Kidney epithelial cell (primary cell): ENCODE measurements at regions not wholly inside any gene's neighbourhood (a gene's known extent, or its start where the extent isn't known, plus 50 kb on each side); places are given as distances from the start of the nearest gene placed in this dataset.
A peak's percentile ranks its signal among the peaks of the same experiment; 100 is the strongest.

ENCODE experiments used
- DNase-seq: peaks from one replicate; pipeline ENCODE4 v3.0.0-alpha.2; 2010; ENCODE audit warnings: low read depth
- H3K27me3 ChIP-seq: 2 replicates; pipeline ENCODE4 v1.6.0; 2011; ENCODE audit warnings: low read length; ENCODE audit not compliant: control insufficient read depth, insufficient read depth
- H3K36me3 ChIP-seq: 2 replicates; pipeline ENCODE4 v1.5.1; 2011; ENCODE audit warnings: low read length; ENCODE audit not compliant: control insufficient read depth, insufficient read depth
- H3K4me3 ChIP-seq: 2 replicates; pipeline ENCODE4 v1.5.1; 2011; ENCODE audit warnings: low read depth, mild to moderate bottlenecking, control low read depth, low read length
- TF ChIP-seq, protein P1 (sequence below): IDR thresholded peaks from 2 replicates; pipeline ENCODE4 v1.5.1; 2011; ENCODE audit warnings: mild to moderate bottlenecking, moderate library complexity, low read length, control low read depth, inconsistent platforms; ENCODE audit not compliant: insufficient read depth, poor library complexity, severe bottlenecking

GRCh38 chr4:71941001-71941400 is 90.8 kb upstream of the NPFFR2 start:
- TF ChIP-seq, protein P1, sequence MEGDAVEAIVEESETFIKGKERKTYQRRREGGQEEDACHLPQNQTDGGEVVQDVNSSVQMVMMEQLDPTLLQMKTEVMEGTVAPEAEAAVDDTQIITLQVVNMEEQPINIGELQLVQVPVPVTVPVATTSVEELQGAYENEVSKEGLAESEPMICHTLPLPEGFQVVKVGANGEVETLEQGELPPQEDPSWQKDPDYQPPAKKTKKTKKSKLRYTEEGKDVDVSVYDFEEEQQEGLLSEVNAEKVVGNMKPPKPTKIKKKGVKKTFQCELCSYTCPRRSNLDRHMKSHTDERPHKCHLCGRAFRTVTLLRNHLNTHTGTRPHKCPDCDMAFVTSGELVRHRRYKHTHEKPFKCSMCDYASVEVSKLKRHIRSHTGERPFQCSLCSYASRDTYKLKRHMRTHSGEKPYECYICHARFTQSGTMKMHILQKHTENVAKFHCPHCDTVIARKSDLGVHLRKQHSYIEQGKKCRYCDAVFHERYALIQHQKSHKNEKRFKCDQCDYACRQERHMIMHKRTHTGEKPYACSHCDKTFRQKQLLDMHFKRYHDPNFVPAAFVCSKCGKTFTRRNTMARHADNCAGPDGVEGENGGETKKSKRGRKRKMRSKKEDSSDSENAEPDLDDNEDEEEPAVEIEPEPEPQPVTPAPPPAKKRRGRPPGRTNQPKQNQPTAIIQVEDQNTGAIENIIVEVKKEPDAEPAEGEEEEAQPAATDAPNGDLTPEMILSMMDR: peak; percentile 55
- Histone ChIP-seq H3K36me3 (no peaks in the 10 kb centered on the region), H3K27me3 (no peaks in the 10 kb centered on the region), H3K4me3 (no peak overlapping the region)
- DNase-seq: no peak

GRCh38 chr4:71944956-71945355 is 86.8 kb upstream of the NPFFR2 start:
- no peaks in the 10 kb centered on the region for H3K27me3 ChIP-seq
- H3K4me3 ChIP-seq: no peak overlapping the region
- TF ChIP-seq, protein P1: no peak
- no peak for DNase-seq
- H3K36me3 ChIP-seq: no peaks in the 10 kb centered on the region

GRCh38 chr4:71945791-71946190 is 86.0 kb upstream of the NPFFR2 start:
- no peaks in the 10 kb centered on the region for H3K36me3 ChIP-seq

DNA sequence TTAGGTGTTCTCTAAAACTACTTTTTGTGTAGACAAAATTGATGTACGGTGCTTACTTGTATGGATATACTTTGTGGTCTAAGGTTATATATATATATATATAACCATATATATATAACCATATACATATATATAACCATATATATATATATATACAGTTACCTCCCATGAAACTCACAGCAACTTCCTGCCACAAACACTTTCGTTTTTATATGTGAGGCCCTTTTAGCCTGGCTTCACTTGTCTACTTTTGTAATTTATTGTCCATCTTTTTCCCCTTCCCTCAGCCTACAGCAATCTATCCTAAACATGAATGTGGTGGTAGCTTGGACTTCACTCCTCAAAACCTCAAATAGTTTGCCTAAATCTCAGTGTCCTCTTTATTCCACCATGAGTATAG is 72.8 kb upstream of the NPFFR2 start:
- no peak overlapping the region for H3K4me3 ChIP-seq
- TF ChIP-seq, protein P1: no peak
- DNase-seq: no peak

More at GRCh38 chr4:71945791-71946190, 86.0 kb upstream of the NPFFR2 start:
- no peak overlapping the region for H3K4me3 ChIP-seq
- H3K27me3 ChIP-seq: no peaks in the 10 kb centered on the region
- TF ChIP-seq, protein P1: no peak
- DNase-seq: no peak

GRCh38 chr4:71962622-71963264 is 69.1 kb upstream of the NPFFR2 start:
- DNase-seq: no peak
- H3K36me3 ChIP-seq: no peaks in the 10 kb centered on the region
- H3K4me3 ChIP-seq: no peak overlapping the region
- H3K27me3 ChIP-seq: no peaks in the 10 kb centered on the region
- TF ChIP-seq, protein P1: no peak

More for the DNA sequence above, 72.8 kb upstream of the NPFFR2 start:
- H3K27me3 ChIP-seq: no peaks in the 10 kb centered on the region
- no peaks in the 10 kb centered on the region for H3K36me3 ChIP-seq

GRCh38 chr4:71974681-71975080 is 57.1 kb upstream of the NPFFR2 start:
- no peaks in the 10 kb centered on the region for H3K36me3 ChIP-seq

More at GRCh38 chr4:71974681-71975080, 57.1 kb upstream of the NPFFR2 start:
- DNase-seq: peak; percentile 66
- TF ChIP-seq, protein P1: no peak
- Histone ChIP-seq H3K4me3 (no peak overlapping the region), H3K27me3 (no peaks in the 10 kb centered on the region)
